HG03565 (cell line): ENCODE measurements at regions not wholly inside any gene's neighbourhood (a gene's known extent, or its start where the extent isn't known, plus 50 kb on each side); places are given as distances from the start of the nearest gene placed in this dataset.

Experiments used
- ATAC-seq: cut with Tn5 transposase; IDR thresholded peaks from one replicate; pipeline ENCODE4 v1.9.1; 2021; ENCODE audit warnings: mild to moderate bottlenecking, moderate library complexity; ENCODE audit not compliant: unreplicated experiment

GRCh38 chr12:92556637-92557421, 146.0 kb upstream of the PLEKHG7 start:
- ATAC-seq: no peak

- ATAC-seq: no peak
Observed at GRCh38 chr12:92556141-92556540, 146.6 kb upstream of the PLEKHG7 start.

GRCh38 chr12:92554158-92555073, 148.4 kb upstream of the PLEKHG7 start:
- ATAC-seq: no peak

GRCh38 chr12:92553389-92553788, 149.4 kb upstream of the PLEKHG7 start:
- ATAC-seq: no peak

GRCh38 chr12:92552412-92553108, 150.2 kb upstream of the PLEKHG7 start:
- ATAC-seq: no peak

- ATAC-seq: peak; percentile 66
Observed at GRCh38 chr12:92551853-92552397, 150.9 kb upstream of the PLEKHG7 start.

GRCh38 chr12:92551210-92551609, 151.6 kb upstream of the PLEKHG7 start:
- no peak for ATAC-seq

GRCh38 chr12:92550661-92551060, 152.1 kb upstream of the PLEKHG7 start:
- no peak for ATAC-seq

- no peak for ATAC-seq
Observed at GRCh38 chr12:92550254-92550653, 152.5 kb upstream of the PLEKHG7 start.

- no peak for ATAC-seq
Observed at GRCh38 chr12:92549516-92549915, 153.3 kb upstream of the PLEKHG7 start.

- ATAC-seq: no peak
Observed at GRCh38 chr12:92547906-92548305, 154.9 kb upstream of the PLEKHG7 start.

GRCh38 chr12:92547420-92547819, 155.4 kb upstream of the PLEKHG7 start:
- no peak for ATAC-seq

GRCh38 chr12:92546635-92547348, 156.0 kb upstream of the PLEKHG7 start:
- peak; percentile 28 for ATAC-seq

- ATAC-seq: peak; percentile 10
Observed at GRCh38 chr12:92546259-92546634, 156.5 kb upstream of the PLEKHG7 start.

GRCh38 chr12:92544322-92544721, 158.5 kb upstream of the PLEKHG7 start:
- no peak for ATAC-seq

- no peak for ATAC-seq
Observed at GRCh38 chr12:92543840-92544239, 158.9 kb upstream of the PLEKHG7 start.

GRCh38 chr12:92543359-92543758, 159.4 kb upstream of the PLEKHG7 start:
- no peak for ATAC-seq

- no peak for ATAC-seq
Observed at GRCh38 chr12:92541731-92542130, 161.1 kb upstream of the PLEKHG7 start.

GRCh38 chr12:92540782-92541423, 161.9 kb upstream of the PLEKHG7 start:
- ATAC-seq: no peak
